ENCODE measurements at regions not wholly inside any gene's neighbourhood (a gene's known extent, or its start where the extent isn't known, plus 50 kb on each side); places are given as distances from the start of the nearest gene placed in this dataset.

DNA sequence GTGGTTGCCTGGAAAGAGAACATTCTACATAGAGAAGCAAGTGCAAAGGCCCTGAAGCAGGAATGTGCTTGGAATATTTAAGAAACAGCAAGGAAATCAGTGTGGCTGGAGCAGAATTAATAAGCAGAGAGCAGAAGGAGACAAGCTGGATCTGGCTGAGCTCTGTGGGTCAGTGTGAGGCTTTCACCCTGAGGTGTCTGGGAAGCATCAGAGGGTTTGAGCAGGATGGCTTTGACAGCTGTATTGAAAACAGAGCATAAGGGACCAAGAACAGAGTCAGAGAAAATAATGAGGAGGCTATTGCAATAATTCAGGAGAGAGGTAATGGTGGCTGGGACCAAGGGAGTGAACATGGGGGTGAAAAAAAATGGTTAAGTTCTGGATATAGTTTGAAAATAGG, 199.6 kb downstream of the NXPE2 start:
- H3K4me2 ChIP-seq (ENCODE audit: control insufficient read depth, insufficient read depth), result no peak overlapping the region
- SMC1A ChIA-PET (ENCODE audit: uncharacterized antibody, unreplicated experiment), result no interaction called here
- no peak for FAIRE-seq

More for the DNA sequence above, 199.6 kb downstream of the NXPE2 start:
- H2AFZ ChIP-seq (ENCODE audit: control insufficient read depth, low read depth, low read length), result no peak overlapping the region
- ChIA-PET POLR2A (no interaction called here), CTCF (no interaction called here), RAD21 (ENCODE audit: unreplicated experiment) (no interaction called here)
- H3K9me3 ChIP-seq (replicated peaks; ENCODE audit: control insufficient read depth, insufficient read depth, low read length), result no peaks in the 10 kb centered on the region
- no peak overlapping the region for H3K9ac ChIP-seq (ENCODE audit: control insufficient read depth, insufficient read depth, low read length)
- ATAC-seq (no peak), DNase-seq (ENCODE audit: low read depth, low spot score) (no peak)
- BruUV-seq (replicated peaks), result no TSS peak
- H3K4me3 ChIP-seq, result no peak overlapping the region
- no peaks in the 10 kb centered on the region for H3K27me3 ChIP-seq (replicated peaks in 1 of 2; ENCODE audit: control insufficient read depth in 2 of 2, insufficient read depth in 2 of 2, low read length in 1 of 2)
- TF ChIP-seq PAX5 (IDR thresholded peaks at IDR 0.05; ENCODE audit: borderline replicate concordance, low read depth, low read length) (no peak), FOXK2 (IDR thresholded peaks at IDR 0.05) (no peak), KAT2A (conservative IDR thresholded peaks at IDR 0.05; ENCODE audit: control insufficient read depth, low read depth, low read length) (no peak), EP300 (IDR thresholded peaks at IDR 0.05; ENCODE audit: borderline replicate concordance in 1 of 2, control insufficient read depth in 1 of 2, low read depth in 2 of 2, low read length in 2 of 2) (no peak), BCL3 (IDR thresholded peaks at IDR 0.05; ENCODE audit: borderline replicate concordance, insufficient read depth, low read depth, low read length, poor library complexity, severe bottlenecking) (no peak), MAX (IDR thresholded peaks at IDR 0.05; ENCODE audit: low read depth, low read length) (no peak), FOXM1 (IDR thresholded peaks at IDR 0.05; ENCODE audit: low read depth, low read length) (no peak), JUND (IDR thresholded peaks at IDR 0.05; ENCODE audit: low read depth, low read length) (no peak), MXI1 (IDR thresholded peaks at IDR 0.05; ENCODE audit: low read depth, low read length) (no peak), RFX5 (IDR thresholded peaks at IDR 0.05; ENCODE audit: low read depth, low read length) (no peak), BACH1 (IDR thresholded peaks at IDR 0.05; ENCODE audit: borderline replicate concordance) (no peak), YY1 (IDR thresholded peaks at IDR 0.05; ENCODE audit: low read depth, low read length) (no peak), HSF1 (IDR thresholded peaks at IDR 0.05; ENCODE audit: low read depth, low read length) (no peak), EZH2 (IDR thresholded peaks at IDR 0.05; ENCODE audit: borderline replicate concordance, control insufficient read depth, low read depth, low read length) (no peak)
- TF ChIP-seq, protein P1, sequence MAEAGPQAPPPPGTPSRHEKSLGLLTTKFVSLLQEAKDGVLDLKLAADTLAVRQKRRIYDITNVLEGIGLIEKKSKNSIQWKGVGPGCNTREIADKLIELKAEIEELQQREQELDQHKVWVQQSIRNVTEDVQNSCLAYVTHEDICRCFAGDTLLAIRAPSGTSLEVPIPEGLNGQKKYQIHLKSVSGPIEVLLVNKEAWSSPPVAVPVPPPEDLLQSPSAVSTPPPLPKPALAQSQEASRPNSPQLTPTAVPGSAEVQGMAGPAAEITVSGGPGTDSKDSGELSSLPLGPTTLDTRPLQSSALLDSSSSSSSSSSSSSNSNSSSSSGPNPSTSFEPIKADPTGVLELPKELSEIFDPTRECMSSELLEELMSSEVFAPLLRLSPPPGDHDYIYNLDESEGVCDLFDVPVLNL (IDR thresholded peaks at IDR 0.05; ENCODE audit: low read depth, low read length), result no peak
- no peaks in the 10 kb centered on the region for H3K4me1 ChIP-seq (ENCODE audit: control insufficient read depth, insufficient read depth, low read length)
- no peaks in the 10 kb centered on the region for H3K36me3 ChIP-seq (ENCODE audit: control insufficient read depth in 2 of 2, insufficient read depth in 2 of 2, low read length in 1 of 2)
- no peak overlapping the region for H3K27ac ChIP-seq (ENCODE audit: control insufficient read depth, insufficient read depth)
- no peaks in the 10 kb centered on the region for H3K79me2 ChIP-seq (ENCODE audit: control insufficient read depth, insufficient read depth, low read length)
- intact Hi-C loops (cut with micrococcal nuclease; ENCODE audit: unreplicated experiment), result no loop called here
- in situ Hi-C loops (cut with MboI), result no loop called here
- no peaks in the 10 kb centered on the region; the same call in 1 of the 2 replicates for H4K20me1 ChIP-seq (ENCODE audit: control insufficient read depth, insufficient read depth)

Data from GM12878 (cell line).